ENCODE measurements at regions not wholly inside any gene's neighbourhood (a gene's known extent, or its start where the extent isn't known, plus 50 kb on each side); places are given as distances from the start of the nearest gene placed in this dataset.

DNA sequence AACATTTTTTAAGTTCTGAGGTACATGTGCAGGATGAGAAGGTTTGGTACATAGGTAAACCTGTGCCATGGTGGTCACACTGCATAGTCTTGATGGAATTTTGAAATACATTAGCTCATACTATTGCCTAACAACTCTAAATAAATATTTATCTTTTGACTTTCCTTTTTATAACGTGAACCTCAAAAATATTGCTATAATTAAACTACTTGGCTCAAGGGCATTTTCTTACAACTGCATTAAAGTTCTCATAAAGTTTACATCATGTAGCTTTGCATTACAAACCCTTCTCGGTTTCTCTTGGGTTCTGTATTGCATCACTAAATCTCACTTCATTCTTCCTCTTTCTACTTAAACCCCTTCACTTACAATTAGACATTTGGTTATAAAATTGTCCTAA lies 636.0 kb upstream of the PTCHD4 start:
- Mint-ChIP-seq H3K27me3 (ENCODE audit: low read depth) (peaks cover 3% of the 10 kb centered on the region), H3K9me3 (no peaks in the 10 kb centered on the region), H3K27ac (no peak overlapping the region), H3K4me3 (no peak overlapping the region), H3K4me1 (peaks cover 7% of the 10 kb centered on the region), H3K36me3 (ENCODE audit: low read depth) (no peaks in the 10 kb centered on the region)
- TF ChIP-seq, protein P1, sequence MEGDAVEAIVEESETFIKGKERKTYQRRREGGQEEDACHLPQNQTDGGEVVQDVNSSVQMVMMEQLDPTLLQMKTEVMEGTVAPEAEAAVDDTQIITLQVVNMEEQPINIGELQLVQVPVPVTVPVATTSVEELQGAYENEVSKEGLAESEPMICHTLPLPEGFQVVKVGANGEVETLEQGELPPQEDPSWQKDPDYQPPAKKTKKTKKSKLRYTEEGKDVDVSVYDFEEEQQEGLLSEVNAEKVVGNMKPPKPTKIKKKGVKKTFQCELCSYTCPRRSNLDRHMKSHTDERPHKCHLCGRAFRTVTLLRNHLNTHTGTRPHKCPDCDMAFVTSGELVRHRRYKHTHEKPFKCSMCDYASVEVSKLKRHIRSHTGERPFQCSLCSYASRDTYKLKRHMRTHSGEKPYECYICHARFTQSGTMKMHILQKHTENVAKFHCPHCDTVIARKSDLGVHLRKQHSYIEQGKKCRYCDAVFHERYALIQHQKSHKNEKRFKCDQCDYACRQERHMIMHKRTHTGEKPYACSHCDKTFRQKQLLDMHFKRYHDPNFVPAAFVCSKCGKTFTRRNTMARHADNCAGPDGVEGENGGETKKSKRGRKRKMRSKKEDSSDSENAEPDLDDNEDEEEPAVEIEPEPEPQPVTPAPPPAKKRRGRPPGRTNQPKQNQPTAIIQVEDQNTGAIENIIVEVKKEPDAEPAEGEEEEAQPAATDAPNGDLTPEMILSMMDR (IDR thresholded peaks at IDR 0.05; ENCODE audit: unreplicated experiment in 3 of 3): no peak

DNA sequence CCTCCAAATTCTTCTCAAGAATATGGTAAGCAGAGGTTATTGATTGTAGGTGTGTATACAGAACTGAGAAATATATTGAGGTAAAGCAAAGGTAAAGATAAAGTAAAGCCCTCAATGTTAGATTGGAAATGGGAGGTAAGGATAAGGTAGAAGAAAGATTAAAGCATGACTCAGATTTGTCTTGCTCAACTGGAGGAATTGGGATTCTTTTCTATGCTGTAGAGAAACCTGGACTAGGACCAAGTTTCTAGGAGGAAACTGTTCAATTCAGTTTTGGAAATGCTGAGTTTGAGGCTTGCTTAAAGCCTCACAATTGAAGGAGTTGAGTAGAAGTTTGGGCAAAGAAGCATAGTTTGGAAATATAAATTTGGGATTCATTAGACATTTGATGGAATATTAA lies 634.0 kb upstream of the PTCHD4 start:
- H3K4me3 Mint-ChIP-seq: no peak overlapping the region
- peaks cover 3% of the 10 kb centered on the region for H3K27me3 Mint-ChIP-seq (ENCODE audit: low read depth)
- no peaks in the 10 kb centered on the region for H3K9me3 Mint-ChIP-seq
- H3K36me3 Mint-ChIP-seq (ENCODE audit: low read depth): no peaks in the 10 kb centered on the region
- H3K27ac Mint-ChIP-seq: peak overlapping the region; percentile 10 to 40 (median 22)
- TF ChIP-seq, protein P1 (IDR thresholded peaks at IDR 0.05; ENCODE audit: unreplicated experiment in 3 of 3): no peak
- H3K4me1 Mint-ChIP-seq: peaks cover 7% of the 10 kb centered on the region

DNA sequence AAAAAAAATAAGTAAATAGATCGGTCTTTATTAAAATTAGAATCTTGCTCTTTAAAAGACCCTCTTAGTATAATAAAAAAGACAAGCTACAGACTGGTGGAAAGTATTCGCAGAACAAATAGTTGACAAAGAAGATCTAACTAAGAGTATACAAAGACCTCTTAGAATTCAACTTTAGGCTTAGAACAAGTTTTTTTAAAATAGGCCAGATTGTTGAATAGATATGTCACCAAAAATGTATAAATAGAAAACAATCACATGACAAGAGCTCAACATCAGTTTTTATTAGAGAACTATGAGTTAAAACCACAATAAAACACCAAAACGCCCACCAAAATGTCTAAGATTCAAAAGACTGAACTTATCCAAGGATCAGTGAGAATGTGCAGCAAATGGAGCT lies 632.7 kb upstream of the PTCHD4 start:
- H3K27me3 Mint-ChIP-seq (ENCODE audit: low read depth): peaks cover 3% of the 10 kb centered on the region
- H3K36me3 Mint-ChIP-seq (ENCODE audit: low read depth): no peaks in the 10 kb centered on the region
- H3K4me1 Mint-ChIP-seq: peaks cover 7% of the 10 kb centered on the region
- H3K4me3 Mint-ChIP-seq: no peak overlapping the region
- H3K27ac Mint-ChIP-seq: no peak overlapping the region
- no peaks in the 10 kb centered on the region for H3K9me3 Mint-ChIP-seq
- TF ChIP-seq, protein P1 (IDR thresholded peaks at IDR 0.05; ENCODE audit: unreplicated experiment in 3 of 3): no peak

DNA sequence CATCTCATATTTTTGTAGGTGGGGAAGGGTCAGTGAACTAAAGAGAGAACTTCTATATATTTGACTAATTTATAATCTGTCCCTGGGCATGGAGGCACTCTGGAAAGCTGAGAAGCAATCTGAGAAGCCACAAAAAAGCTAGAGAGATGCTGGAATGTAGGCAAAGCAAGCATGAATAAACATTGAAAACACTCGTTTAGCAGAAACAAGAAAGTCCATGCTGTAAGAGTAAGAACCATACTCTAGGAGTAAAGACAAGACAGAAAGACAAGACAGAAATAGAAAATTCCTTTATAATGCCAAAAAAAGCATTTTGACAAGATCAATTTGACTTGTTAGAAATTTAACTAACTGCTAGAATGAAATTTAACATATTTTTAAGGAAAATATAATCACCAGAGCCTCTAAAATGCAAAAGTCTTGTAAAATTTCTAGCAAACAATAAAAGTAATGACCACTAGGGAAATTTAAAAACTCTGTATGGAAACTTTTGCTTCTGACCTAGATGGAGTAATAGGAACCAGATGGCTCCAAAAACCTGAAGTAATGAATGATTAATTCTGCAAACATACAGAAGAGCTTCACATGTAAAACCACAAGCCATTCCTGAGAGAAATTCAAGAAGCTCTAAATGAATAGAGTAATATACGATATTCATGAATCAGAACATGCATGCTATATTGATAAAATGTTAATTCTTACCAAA lies 625.7 kb upstream of the PTCHD4 start:
- Mint-ChIP-seq H3K4me3 (no peak overlapping the region), H3K27me3 (ENCODE audit: low read depth) (no peaks in the 10 kb centered on the region), H3K27ac (peak overlapping the region in 1 of 3 experiments; percentile 39), H3K36me3 (ENCODE audit: low read depth) (no peaks in the 10 kb centered on the region), H3K9me3 (peaks cover 4% of the 10 kb centered on the region), H3K4me1 (no peaks in the 10 kb centered on the region)
- TF ChIP-seq, protein P1 (IDR thresholded peaks at IDR 0.05; ENCODE audit: unreplicated experiment in 3 of 3): no peak

DNA sequence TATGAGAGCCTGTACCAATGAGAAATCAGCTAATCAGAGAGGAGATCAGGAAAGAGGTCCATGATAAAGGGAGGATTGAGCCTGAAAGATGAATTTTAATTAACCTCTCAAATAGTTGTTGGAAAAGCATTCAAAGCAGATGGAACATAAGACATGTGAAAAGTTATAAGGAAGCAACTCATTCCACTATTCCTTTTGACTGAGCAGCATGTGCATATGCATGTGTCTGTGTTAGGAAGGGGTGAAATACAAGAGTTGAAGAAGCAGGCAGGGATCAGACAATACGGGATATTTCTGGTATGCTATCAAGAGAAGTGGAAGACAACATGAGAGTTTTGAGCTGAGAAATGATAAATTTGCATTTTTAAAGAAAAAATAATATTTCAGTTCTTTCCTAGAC lies 624.8 kb upstream of the PTCHD4 start:
- H3K4me1 Mint-ChIP-seq: no peaks in the 10 kb centered on the region
- no peaks in the 10 kb centered on the region for H3K27me3 Mint-ChIP-seq (ENCODE audit: low read depth)
- no peaks in the 10 kb centered on the region for H3K36me3 Mint-ChIP-seq (ENCODE audit: low read depth)
- TF ChIP-seq, protein P1 (IDR thresholded peaks at IDR 0.05; ENCODE audit: unreplicated experiment in 3 of 3): no peak
- H3K9me3 Mint-ChIP-seq: peaks cover 7% of the 10 kb centered on the region
- no peak overlapping the region for H3K4me3 Mint-ChIP-seq
- H3K27ac Mint-ChIP-seq: no peak overlapping the region

DNA sequence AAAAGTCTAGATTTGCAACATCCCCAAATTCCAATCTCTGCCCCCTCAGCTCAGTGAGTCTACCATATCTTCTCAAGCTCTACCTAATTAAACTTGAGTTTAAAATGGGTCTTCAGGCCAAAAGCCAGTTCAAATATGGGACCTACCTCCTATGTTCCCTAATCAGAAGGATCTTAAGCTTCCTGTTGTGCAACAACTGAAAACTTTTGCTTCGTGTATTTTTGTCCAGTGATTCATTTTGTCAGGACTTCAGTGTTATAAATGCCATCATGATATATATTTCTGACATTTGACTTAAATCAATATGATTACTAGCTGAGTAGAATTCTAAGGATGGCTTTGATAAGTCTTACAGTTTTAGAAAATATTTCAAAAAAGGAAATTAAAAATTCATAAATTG lies 622.6 kb upstream of the PTCHD4 start:
- Mint-ChIP-seq H3K4me1 (no peaks in the 10 kb centered on the region), H3K27me3 (ENCODE audit: low read depth) (no peaks in the 10 kb centered on the region), H3K36me3 (ENCODE audit: low read depth) (no peaks in the 10 kb centered on the region), H3K27ac (no peak overlapping the region), H3K4me3 (no peak overlapping the region), H3K9me3 (peaks cover 12% of the 10 kb centered on the region)
- TF ChIP-seq, protein P1 (IDR thresholded peaks at IDR 0.05; ENCODE audit: unreplicated experiment in 3 of 3): no peak

All from nephron (organoid).